GM18873 (cell line): ENCODE measurements at regions not wholly inside any gene's neighbourhood (a gene's known extent, or its start where the extent isn't known, plus 50 kb on each side); places are given as distances from the start of the nearest gene placed in this dataset.
"Not testable (repeated sequence)": the region's sequence is repeated elsewhere in the genome, so short reads cannot be mapped to it uniquely, and the experiment has no call there.

ENCODE experiments used
- ATAC-seq: cut with Tn5 transposase; IDR thresholded peaks from one replicate; pipeline ENCODE4 v1.9.1; 2021; ENCODE audit warnings: mild to moderate bottlenecking, moderate library complexity, moderate number of reproducible peaks; ENCODE audit not compliant: unreplicated experiment, low FRiP score

GRCh38 chr2:105691947-105692390, 52.7 kb upstream of the NCK2 start:
- peak; percentile 77 for ATAC-seq

- no peak for ATAC-seq
Measured at GRCh38 chr2:105690566-105690965, 54.1 kb upstream of the NCK2 start.

GRCh38 chr2:105689484-105689883, 55.2 kb upstream of the NCK2 start:
- no peak for ATAC-seq

- no peak for ATAC-seq
Measured at GRCh38 chr2:105688946-105689345, 55.8 kb upstream of the NCK2 start.

- ATAC-seq, result no peak
Measured at GRCh38 chr2:105686588-105686987, 58.1 kb upstream of the NCK2 start.

GRCh38 chr2:105683011-105683492, 61.7 kb upstream of the NCK2 start:
- ATAC-seq, result no peak

- no peak for ATAC-seq
Measured at GRCh38 chr2:105682401-105682800, 62.3 kb upstream of the NCK2 start.

- no peak for ATAC-seq
Measured at GRCh38 chr2:105681927-105682326, 62.8 kb upstream of the NCK2 start.

GRCh38 chr2:105680357-105680756, 64.4 kb upstream of the NCK2 start:
- ATAC-seq, result no peak

- ATAC-seq, result no peak
Measured at GRCh38 chr2:105678346-105678745, 66.4 kb upstream of the NCK2 start.

- ATAC-seq, result no peak
Measured at GRCh38 chr2:105677901-105678300, 66.8 kb upstream of the NCK2 start.

GRCh38 chr2:105675841-105676240, 68.9 kb upstream of the NCK2 start:
- ATAC-seq, result no peak

- no peak for ATAC-seq
Measured at GRCh38 chr2:105674859-105675541, 69.7 kb upstream of the NCK2 start.

GRCh38 chr2:105674401-105674800, 70.3 kb upstream of the NCK2 start:
- ATAC-seq, result no peak

GRCh38 chr2:105671156-105671555, 73.6 kb upstream of the NCK2 start:
- no peak for ATAC-seq

GRCh38 chr2:105669384-105669891, 75.3 kb upstream of the NCK2 start:
- ATAC-seq, result no peak

- no peak for ATAC-seq
Measured at GRCh38 chr2:105665480-105665879, 79.2 kb upstream of the NCK2 start.

GRCh38 chr2:105660489-105660888, 84.2 kb upstream of the NCK2 start:
- ATAC-seq, result no peak

- not testable (repeated sequence) for ATAC-seq
Measured at GRCh38 chr2:105655723-105656606, 88.7 kb upstream of the NCK2 start.

GRCh38 chr2:105655244-105655643, 89.5 kb upstream of the NCK2 start:
- ATAC-seq, result no peak

GRCh38 chr2:105654474-105655004, 90.2 kb upstream of the NCK2 start:
- ATAC-seq, result no peak
